ENCODE measurements at regions not wholly inside any gene's neighbourhood (a gene's known extent, or its start where the extent isn't known, plus 50 kb on each side); places are given as distances from the start of the nearest gene placed in this dataset.

DNA sequence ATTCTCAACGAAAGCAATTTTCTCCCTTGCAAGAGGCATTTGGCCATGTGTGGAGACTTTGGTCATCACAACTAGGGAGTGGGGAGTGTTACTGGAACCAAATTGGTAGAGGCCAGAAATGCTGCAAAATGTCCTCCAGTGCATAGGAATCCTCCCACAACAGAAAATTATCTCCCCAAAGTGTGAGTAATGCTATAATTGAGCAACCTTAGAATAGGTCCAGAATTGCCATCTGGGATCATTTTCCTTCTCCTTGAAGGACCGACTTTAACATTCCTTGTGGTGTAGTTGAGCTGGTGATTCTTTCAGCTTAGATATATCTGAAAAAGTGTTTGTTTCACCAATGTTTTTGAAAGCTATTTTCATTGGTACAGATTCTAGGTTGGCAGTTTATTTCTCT is 111.2 kb upstream of the SMIM21 start:
- Histone ChIP-seq H3K4me1 (no peaks in the 10 kb centered on the region), H3K4me3 (no peak overlapping the region), H3K9ac (ENCODE audit: low read depth in 2 of 2, low read length in 2 of 2) (no peak overlapping the region), H3K9me3 (no peaks in the 10 kb centered on the region), H3K36me3 (no peaks in the 10 kb centered on the region), H3K27ac (no peak overlapping the region), H3K27me3 (no peaks in the 10 kb centered on the region)
- intact Hi-C loops (cut with DNase I), result no loop called here
- TF ChIP-seq, protein P1, sequence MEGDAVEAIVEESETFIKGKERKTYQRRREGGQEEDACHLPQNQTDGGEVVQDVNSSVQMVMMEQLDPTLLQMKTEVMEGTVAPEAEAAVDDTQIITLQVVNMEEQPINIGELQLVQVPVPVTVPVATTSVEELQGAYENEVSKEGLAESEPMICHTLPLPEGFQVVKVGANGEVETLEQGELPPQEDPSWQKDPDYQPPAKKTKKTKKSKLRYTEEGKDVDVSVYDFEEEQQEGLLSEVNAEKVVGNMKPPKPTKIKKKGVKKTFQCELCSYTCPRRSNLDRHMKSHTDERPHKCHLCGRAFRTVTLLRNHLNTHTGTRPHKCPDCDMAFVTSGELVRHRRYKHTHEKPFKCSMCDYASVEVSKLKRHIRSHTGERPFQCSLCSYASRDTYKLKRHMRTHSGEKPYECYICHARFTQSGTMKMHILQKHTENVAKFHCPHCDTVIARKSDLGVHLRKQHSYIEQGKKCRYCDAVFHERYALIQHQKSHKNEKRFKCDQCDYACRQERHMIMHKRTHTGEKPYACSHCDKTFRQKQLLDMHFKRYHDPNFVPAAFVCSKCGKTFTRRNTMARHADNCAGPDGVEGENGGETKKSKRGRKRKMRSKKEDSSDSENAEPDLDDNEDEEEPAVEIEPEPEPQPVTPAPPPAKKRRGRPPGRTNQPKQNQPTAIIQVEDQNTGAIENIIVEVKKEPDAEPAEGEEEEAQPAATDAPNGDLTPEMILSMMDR (IDR thresholded peaks at IDR 0.05), result no peak
- no peak for DNase-seq

GRCh38 chr18:75533950-75534349 is 106.4 kb upstream of the SMIM21 start:
- H3K4me1 ChIP-seq, result no peaks in the 10 kb centered on the region
- H3K27me3 ChIP-seq, result no peaks in the 10 kb centered on the region
- intact Hi-C loops (cut with DNase I), result no loop called here
- no peaks in the 10 kb centered on the region for H3K36me3 ChIP-seq
- H3K27ac ChIP-seq, result no peak overlapping the region
- no peak overlapping the region for H3K4me3 ChIP-seq
- no peak for DNase-seq
- H3K9ac ChIP-seq (ENCODE audit: low read depth in 2 of 2, low read length in 2 of 2), result no peak overlapping the region
- H3K9me3 ChIP-seq, result no peaks in the 10 kb centered on the region
- TF ChIP-seq, protein P1 (IDR thresholded peaks at IDR 0.05), result no peak

- DNase-seq, result no peak
- H3K9ac ChIP-seq (ENCODE audit: low read depth in 2 of 2, low read length in 2 of 2), result no peak overlapping the region
- intact Hi-C loops (cut with DNase I), result no loop called here
- H3K27ac ChIP-seq, result no peak overlapping the region
- TF ChIP-seq, protein P1 (IDR thresholded peaks at IDR 0.05), result no peak
- no peaks in the 10 kb centered on the region for H3K36me3 ChIP-seq
- H3K27me3 ChIP-seq, result no peaks in the 10 kb centered on the region
- H3K4me1 ChIP-seq, result no peaks in the 10 kb centered on the region
- H3K9me3 ChIP-seq, result no peaks in the 10 kb centered on the region
- H3K4me3 ChIP-seq, result no peak overlapping the region
Observed at GRCh38 chr18:75533209-75533608, 105.7 kb upstream of the SMIM21 start.

GRCh38 chr18:75531851-75532459 is 104.5 kb upstream of the SMIM21 start:
- TF ChIP-seq, protein P1 (IDR thresholded peaks at IDR 0.05), result no peak
- no peaks in the 10 kb centered on the region for H3K9me3 ChIP-seq
- H3K36me3 ChIP-seq, result no peaks in the 10 kb centered on the region
- no peak for DNase-seq
- H3K27ac ChIP-seq, result no peak overlapping the region
- no peak overlapping the region for H3K9ac ChIP-seq (ENCODE audit: low read depth in 2 of 2, low read length in 2 of 2)
- no peaks in the 10 kb centered on the region for H3K4me1 ChIP-seq
- H3K4me3 ChIP-seq, result no peak overlapping the region
- H3K27me3 ChIP-seq, result no peaks in the 10 kb centered on the region
- intact Hi-C loops (cut with DNase I), result no loop called here

GRCh38 chr18:75531212-75531850 is 103.8 kb upstream of the SMIM21 start:
- DNase-seq, result no peak
- Histone ChIP-seq H3K9ac (ENCODE audit: low read depth in 2 of 2, low read length in 2 of 2) (no peak overlapping the region), H3K4me1 (no peaks in the 10 kb centered on the region), H3K27ac (no peak overlapping the region), H3K9me3 (no peaks in the 10 kb centered on the region), H3K27me3 (no peaks in the 10 kb centered on the region), H3K36me3 (no peaks in the 10 kb centered on the region), H3K4me3 (no peak overlapping the region)
- TF ChIP-seq, protein P1 (IDR thresholded peaks at IDR 0.05), result no peak
- intact Hi-C loops (cut with DNase I), result no loop called here
